HG02610 (cell line): ENCODE measurements at regions not wholly inside any gene's neighbourhood (a gene's known extent, or its start where the extent isn't known, plus 50 kb on each side); places are given as distances from the start of the nearest gene placed in this dataset.

Source experiments
- ATAC-seq: cut with Tn5 transposase; IDR thresholded peaks from one replicate; pipeline ENCODE4 v1.9.1; 2021; ENCODE audit warnings: mild to moderate bottlenecking, moderate library complexity; ENCODE audit not compliant: unreplicated experiment

DNA sequence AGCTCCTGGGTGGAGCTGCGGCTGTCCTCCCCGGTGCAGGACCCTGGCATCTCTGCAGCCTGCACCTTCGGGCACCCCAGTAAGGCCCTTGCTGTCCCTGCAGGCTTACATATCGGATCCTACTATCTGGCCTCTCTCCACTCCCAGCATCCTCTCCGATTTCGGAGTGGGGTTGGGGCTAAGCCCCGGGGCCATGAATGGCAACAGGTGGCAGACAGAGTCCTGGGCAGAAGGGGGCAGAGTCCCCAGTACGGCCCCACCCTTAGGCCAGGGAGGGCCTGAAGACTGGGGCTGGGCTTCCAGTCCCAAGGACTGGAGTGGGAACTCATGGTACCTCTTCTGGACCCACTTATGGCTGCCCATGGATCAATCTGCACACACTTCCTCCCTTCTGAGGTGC is 180.4 kb upstream of the MC4R start:
- no peak for ATAC-seq

DNA sequence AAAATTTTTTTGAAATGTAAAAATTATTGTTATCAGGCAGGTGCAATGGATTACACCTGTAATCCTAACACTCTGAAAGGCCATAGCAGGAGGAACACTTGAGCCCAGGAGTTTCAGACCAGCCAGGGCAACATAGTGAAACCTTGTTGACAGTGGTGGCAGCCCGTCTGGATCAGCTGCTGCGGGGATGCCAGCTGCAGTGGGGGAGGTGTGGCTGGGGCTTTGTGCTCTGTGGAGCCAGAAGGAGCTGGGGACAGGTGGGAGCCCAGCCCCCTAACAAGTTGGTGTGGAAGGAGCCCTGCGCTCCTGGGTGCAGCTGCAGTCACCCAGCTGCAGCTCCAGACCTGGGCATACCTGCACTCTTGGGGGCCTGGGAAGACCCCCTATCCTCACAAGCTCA is 182.4 kb upstream of the MC4R start:
- no peak for ATAC-seq

DNA sequence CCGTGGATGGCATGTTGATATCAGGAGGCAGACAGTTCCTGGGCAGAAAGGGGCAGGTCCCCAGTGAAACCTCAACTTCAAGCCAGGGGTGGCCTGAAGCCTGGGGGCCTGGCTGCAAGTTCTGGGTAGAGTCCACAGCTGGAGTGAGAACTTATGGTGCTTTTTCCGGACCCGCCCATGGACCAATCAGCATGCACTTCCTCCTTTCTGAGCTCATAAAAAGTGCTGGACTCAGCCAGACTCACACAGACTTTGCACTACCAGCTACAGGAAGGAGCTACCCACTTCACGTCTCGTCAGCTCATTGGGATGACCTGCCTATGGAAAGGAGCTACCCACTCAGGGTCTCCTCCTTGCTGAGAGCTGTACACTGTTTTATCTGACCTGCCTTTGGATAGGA is 183.1 kb upstream of the MC4R start:
- ATAC-seq: no peak

DNA sequence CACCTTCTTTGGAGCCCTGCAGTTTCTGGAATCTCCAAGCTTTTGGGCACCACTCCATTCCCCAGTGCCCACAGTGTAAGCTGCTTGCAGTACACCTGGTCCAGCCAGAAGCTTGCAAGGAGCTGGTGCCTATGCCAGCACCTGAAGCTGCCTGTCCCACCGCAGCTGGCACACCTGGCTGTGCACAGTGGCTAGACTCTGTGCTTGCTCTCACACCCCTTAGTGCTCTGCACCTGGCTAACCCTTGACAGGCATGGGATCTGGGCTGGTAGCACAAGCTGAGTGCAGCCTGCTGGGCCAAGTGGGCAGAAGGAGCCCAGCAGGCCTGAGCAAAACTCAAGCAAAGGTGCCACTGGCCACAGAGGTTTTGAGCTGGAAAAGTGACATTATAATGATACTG is 183.8 kb upstream of the MC4R start:
- no peak for ATAC-seq

DNA sequence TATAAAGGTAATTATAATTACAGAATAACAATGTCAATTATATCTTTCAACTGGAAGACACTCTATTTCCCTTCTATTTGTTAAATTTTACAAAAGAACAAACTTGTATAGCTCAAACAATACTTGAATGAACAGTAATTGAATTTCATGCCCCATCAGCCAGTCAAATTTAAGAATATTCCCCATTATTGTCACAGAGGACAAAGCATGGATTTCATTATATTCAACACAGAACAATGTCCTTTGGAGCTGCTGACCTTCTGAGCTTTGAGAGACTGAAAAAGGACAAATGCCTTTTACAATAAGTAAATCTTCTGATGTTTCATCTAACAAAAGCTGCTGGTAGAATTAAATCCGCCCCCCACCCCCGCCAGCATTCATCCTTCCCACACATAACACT is 187.5 kb upstream of the MC4R start:
- ATAC-seq: no peak

DNA sequence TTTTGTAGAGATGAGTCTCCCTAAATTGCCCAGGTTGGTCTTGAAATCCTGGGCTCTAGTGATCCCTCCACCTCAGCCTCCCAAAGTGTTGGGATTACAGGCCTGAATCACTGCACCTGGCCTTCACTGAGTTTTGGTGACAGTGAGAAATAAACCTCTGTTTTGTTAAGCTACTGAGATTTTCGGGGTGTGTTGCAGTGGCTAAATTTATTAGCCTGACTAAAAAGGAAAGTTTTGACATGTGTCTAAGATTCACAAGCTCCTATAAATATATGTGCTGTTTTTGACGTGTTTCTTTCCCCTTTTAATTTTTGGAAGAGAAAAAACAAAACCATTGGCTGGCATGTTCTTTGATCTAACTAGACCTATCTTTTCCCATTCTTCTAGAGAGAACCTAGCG is 190.5 kb upstream of the MC4R start:
- ATAC-seq: no peak

DNA sequence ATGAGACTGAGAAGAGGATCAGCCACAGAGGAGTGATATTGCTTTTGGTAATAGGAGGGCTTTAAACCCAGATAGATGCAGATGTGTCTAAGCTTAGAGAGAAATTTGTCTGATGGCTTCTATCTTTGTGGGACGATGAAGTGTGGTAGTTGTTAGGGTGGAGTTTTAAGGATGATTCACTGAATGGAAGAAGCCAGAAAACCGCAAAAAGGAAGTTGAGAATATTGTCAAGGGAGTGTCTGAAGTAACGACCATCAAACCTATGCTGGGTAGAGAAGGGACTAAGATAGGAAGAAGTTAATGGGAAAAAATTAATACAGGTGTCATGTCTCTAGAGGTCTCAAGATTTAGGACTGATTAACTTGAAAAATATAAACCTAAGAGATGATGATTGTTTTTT is 195.6 kb upstream of the MC4R start:
- no peak for ATAC-seq

DNA sequence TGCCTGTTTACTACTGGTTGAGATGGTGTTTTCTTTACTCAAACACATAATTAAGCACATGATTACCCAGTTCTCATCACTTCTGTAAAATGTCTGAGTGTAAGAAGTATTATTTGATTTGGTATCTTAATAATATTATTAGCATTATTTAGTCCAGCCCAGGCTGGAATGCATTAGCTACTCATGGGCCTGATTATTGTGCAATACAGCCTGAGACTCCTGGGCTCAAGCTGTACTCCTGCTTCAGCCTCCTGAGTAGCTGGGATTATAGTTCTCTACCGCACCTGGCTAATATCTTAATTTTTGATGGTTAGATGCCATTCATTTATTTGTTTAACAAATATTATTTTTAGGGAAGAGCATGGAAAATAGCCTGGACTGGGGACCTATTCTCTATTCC is 197.6 kb upstream of the MC4R start:
- no peak for ATAC-seq

DNA sequence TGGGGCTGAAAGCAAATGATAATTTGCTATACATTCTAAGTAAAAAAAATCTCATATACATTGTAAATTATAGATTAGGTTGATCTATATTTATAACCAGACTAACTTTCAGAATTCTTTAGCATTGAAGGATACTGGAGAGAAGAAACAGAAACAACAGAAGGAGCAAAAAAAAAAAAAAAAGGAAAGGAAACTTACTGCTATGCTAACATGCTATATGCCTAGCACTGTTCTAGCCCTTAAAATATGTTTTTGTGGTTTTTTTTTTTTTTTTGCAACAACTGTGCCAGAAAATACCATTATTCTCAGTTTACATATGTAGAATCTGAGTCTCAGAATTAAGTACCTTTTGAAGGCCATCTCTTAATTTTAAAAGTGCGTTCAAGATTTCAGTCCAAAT is 204.9 kb upstream of the MC4R start:
- no peak for ATAC-seq

DNA sequence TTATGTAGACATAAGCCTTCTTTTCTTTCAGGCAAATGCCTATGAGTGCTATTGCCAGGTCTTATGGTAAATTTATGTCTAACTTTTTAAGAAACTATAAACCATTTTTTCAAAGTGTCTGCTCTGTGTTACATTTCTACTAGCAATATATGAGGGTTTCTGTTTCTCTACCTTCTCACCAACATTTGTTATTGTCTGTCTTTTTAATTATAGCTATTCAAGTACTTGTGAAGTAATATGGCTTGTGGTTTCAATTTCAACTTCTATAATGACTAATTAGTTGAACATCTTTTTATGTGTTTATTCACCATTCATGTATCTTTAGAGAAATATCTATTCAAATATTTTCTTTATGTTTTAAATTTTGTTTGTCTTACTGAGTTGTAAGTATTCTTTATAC is 213.1 kb upstream of the MC4R start:
- no peak for ATAC-seq

DNA sequence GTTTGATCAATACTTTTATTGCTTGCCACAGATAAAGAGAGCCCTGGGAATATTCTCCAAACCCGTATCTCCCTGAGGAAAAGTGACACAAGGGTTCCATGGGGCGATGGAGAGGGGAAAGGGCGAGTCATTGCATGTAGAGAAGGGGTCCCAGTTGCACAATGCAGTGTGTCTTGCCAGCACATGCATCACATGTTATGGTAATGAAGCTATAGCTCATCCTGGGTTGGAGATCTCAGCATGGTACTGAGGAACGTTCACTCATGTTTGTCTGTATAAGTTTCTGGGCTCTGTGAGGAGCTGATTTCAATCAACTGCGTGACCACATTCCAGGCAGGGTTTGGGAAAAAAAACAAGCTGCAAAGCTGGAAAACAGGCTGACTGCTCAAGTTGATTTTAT is 220.7 kb upstream of the MC4R start:
- no peak for ATAC-seq

DNA sequence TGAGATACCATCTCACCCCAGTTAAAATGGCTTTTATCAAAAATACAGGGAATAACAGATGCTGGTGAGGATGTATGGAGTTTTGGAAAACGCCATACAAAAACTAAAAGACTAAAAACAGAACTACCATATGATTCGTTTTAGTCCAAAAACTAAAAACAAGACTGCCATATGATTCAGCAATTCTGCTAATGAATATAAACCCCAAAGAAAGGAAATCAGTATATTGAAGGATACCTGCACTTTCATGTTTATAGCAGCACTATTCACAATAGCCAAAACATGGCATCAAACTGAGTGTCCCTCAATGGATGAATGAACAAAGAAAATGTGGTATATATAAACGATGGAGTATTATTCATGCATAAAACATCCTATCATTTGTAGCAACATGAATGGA is 224.4 kb upstream of the MC4R start:
- ATAC-seq: peak; percentile 75

DNA sequence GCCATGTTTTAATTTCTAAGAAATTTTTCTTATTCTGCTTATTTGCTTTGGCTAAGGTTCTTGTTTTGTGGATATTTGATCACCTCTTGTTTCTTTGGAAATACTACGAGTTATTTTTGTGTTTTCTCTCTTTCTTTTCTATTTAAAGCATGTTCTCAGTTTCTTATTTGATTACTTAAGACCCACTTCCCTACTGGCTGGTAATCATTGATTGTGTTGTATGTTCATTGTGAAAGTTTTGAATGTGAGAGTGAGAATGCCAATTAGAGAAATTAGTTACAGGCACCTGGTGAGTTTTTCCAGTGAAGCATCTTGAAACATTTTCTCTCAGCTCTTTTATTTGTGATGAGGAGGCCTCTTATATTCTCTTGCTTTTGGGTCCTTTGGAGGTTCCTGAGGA is 226.7 kb upstream of the MC4R start:
- ATAC-seq: peak; percentile 64

DNA sequence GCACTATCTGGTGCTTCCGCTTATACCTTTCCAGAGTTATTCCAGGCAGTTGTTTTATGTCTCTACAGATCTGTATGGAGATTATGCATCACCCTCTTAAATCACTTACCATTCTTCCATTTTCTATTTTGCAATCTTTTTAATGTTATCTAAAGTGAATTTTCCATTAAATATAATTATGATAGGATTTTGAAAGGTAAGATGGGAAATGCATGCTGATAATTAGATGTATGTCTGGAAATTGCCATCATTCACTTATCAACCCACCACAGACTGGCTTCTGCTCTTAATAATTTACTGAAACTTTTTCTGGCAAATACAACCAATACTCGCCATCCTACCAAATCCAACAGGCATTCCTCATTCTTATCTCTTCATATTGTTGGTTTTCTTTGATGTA is 227.4 kb upstream of the MC4R start:
- no peak for ATAC-seq

DNA sequence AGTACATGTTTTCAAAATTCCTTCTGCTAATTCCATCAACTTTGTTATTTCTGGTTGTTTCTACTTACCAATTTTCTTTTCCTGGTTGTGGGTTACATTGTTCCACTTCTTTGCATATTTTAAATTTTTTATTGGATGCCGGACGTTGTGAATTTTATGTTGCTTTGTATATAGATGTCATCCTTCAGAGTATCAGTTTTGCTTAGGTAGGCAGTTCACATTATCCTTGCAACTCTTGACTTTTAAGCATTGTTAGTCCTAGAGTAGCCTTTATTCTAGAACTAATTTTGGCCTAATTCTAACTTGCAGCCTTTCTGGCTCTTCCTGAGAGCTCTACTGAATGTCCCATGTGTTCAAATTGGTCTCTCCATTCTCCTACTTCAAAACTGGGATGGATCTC is 228.7 kb upstream of the MC4R start:
- no peak for ATAC-seq

DNA sequence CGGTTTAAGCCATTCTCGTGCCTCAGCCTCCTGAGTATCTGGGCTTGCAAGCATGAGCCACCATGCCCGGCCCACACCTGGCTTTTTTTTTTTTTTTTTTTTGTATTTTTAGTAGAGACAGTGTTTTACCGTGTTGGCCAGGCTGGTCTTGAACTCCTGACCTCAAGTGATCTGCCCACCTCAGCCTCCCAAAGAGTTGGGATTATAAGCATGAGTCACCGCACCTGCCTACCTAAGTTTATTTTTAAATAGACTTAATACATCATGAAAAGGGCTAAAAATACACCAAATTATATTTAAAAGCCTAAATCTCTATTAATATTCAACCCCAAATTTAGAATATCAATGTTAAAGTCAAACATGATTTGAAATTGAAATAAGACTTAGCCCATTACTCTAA is 250.8 kb upstream of the MC4R start:
- ATAC-seq: no peak

DNA sequence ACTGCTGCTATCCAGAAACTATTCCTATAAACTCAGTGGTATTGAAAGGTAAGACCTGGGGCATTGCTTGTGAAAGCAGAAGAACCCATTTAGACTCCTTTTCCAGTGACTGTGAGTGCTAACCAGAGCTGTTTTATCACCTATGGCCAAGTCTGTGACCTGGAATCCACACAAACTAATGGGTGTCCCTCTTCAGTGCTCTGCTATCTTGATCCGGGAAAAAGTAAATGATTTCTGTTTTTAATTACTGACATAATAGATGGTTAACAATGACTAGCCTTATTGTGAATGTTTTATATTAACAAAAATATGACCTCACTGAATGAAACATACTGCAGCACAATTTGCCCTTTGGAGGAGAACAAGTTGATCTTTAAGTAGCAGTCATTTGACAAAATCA is 251.6 kb upstream of the MC4R start:
- ATAC-seq: no peak

DNA sequence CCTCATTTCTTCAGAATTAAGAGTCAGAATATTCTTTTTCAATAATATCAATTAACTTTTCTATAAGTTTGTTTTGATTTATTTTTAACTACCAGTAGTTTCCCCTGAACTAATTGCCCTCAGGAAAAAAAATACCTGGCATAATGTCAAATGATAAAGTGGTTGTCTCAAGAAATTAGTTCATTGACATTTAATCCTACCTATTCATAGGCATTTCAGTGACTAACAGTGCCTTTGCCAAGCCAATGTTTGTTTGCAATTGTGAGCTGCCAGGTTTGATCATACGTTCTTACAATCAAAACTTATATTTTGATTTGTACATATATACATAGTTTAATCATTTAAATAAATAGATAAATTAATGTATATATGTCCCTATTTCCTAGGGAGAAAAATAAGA is 267.3 kb upstream of the MC4R start:
- ATAC-seq: no peak

DNA sequence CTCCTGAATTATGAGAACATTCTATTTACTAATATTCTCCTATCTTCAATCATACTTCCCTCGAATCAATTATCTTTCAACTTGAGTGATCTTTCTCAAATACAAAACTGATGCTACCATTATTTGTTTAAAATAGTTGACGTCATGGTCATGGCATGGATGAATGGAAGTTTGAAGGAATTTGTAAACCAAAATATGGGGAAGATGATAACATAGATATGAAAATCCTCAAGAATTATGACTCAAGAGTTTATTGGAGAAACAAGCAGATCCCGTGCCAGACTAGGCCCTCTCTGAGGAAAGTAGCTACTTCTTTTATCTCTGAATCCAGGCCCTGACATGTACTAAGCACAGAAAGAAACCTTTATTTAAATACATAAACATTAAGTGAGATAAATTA is 270.4 kb upstream of the MC4R start:
- no peak for ATAC-seq

DNA sequence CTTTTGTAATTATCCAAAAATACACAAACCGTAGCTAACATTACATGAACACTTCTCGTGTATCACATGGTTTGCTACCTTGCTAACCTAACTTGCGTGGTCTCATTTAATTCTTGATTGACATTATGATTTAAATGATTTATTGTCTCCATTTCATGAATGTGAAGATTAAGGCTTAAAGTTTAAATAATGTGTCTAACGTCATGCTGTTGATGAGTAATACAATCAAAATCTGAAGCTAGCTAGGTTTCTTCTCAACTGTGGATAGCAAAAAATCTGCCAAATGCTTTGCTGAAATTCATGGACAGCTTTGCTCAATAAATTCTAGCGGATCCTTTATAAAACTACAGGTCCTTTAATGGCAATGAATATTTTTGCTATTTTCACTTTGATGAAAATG is 274.1 kb upstream of the MC4R start:
- no peak for ATAC-seq

DNA sequence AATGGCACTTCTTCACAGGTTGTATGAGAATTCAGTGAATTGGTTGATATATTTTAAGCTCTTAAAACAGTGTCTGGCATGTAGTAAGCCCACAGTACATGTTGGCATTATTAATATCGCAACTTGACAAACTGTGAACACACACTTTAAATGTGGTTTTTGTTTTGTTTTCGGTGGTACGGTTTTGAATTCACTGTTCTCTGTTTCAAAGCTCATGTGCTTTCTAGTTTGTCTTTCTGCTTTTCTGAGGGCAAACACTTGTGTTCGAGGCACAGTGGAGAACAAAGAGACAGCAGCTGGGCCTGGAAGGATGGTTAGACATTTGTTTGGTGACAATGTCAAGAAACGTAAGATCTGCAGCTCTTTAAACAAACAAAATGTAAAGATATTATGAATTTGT is 276.5 kb upstream of the MC4R start:
- ATAC-seq: peak; percentile 91

DNA sequence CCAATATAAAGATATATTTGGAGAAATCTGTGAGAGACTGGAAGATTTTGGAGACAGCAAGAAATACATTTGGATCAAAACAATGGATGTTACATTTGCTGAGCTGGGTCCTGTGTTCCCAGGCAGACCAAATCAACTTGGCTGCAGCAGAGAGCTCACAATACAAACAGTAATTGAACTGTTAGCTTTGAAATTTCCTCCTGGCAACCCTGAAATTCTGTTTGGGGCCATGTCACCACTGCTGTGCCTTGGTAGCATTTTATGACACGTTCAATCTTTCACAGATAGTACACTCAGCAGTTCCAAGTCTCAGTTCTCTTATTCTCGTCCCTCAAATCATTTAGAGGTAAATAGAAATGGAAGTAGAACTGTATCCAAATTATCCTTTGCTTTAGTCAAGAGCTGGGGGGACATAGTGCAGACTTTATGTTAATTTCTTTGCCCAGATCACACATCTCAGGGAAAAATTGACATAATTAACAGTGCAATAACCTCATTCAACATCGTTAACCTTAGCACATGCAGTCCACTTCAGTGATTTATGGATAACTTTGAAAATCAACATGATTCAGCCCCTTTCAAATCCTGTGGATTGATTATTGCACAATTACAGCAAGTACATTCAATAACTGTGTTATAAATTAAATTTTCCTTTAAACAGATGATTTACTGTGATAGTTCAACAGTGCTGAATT is 277.4 kb upstream of the MC4R start:
- no peak for ATAC-seq

DNA sequence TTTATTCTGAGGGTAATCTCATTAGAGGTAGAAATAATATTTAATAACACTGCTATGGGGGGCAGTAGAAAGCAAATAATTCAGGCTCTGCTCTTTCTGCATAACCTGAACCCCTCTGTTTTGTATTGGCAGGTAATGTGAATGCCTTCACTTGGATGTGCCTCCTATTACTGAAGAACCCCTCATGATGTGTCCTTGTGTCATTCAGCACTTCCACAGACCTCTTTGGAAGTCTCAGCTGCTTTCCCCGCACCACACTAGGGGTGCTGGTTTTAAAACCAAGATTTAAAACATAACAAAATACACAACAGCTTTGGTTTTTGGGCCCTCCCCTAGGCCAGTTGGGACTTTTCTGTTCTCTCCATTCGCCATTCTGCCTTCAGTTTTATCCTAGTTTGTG is 281.7 kb upstream of the MC4R start:
- no peak for ATAC-seq

DNA sequence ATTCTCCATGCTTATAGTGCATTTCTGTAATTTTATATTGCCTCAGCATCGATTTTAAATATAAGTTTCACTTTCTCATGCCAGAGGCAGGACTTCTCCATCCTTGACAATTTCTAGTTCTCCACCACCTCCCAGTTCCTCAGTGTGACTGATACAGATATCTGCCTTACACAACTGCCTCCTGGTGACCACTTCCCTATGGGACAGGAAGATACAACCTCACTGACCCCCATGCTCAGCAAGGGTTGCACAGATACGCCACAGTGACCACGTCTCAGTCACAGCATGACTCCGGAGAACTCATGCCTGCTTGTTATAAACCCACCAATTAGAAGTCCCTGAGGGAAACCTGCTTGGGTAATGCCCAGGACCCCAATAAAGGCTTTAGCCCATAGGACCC is 284.0 kb upstream of the MC4R start:
- no peak for ATAC-seq
